ENCODE measurements at regions not wholly inside any gene's neighbourhood (a gene's known extent, or its start where the extent isn't known, plus 50 kb on each side); places are given as distances from the start of the nearest gene placed in this dataset.

DNA sequence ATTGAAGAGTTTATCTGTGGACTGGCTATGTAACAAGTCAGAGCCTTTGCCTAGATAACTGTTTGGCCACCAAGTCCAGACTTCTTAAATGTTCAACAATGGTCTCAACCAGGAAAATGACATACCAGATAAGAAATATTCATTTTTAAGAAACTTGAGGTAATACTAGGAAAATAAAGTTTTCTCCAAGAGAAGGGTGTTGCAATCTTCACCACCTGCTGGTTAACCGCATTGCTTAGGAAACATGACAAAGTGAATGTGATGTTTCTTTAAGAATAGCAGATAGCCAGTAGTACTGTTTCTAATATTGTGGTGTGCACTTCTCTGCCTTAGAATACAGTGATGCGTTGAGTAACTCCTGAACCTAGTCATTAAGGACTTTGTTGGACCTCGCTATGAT lies 321.5 kb upstream of the CADM2 start:
- ATAC-seq: no peak
- TF ChIP-seq ISL1 (CRISPR knock-in tag; IDR thresholded peaks at IDR 0.05) (no peak), ESRRG (CRISPR knock-in tag; IDR thresholded peaks at IDR 0.05) (no peak), ZNF70 (CRISPR knock-in tag; IDR thresholded peaks at IDR 0.05) (no peak), ZFP3 (CRISPR knock-in tag; IDR thresholded peaks at IDR 0.05) (no peak), GLIS3 (CRISPR knock-in tag; IDR thresholded peaks at IDR 0.05) (no peak), SNAI2 (CRISPR knock-in tag; IDR thresholded peaks at IDR 0.05) (no peak), RARB (CRISPR knock-in tag; IDR thresholded peaks at IDR 0.05) (no peak), POU6F1 (CRISPR knock-in tag; IDR thresholded peaks at IDR 0.05; ENCODE audit: borderline replicate concordance, low read depth) (no peak), ZNF8 (CRISPR knock-in tag; IDR thresholded peaks at IDR 0.05) (no peak), ZC3H10 (CRISPR knock-in tag; IDR thresholded peaks at IDR 0.05) (no peak), BACH2 (CRISPR knock-in tag; IDR thresholded peaks at IDR 0.05; ENCODE audit: borderline replicate concordance) (no peak), PATZ1 (CRISPR knock-in tag; IDR thresholded peaks at IDR 0.05; ENCODE audit: borderline replicate concordance) (no peak)
- TF ChIP-seq, protein P1, sequence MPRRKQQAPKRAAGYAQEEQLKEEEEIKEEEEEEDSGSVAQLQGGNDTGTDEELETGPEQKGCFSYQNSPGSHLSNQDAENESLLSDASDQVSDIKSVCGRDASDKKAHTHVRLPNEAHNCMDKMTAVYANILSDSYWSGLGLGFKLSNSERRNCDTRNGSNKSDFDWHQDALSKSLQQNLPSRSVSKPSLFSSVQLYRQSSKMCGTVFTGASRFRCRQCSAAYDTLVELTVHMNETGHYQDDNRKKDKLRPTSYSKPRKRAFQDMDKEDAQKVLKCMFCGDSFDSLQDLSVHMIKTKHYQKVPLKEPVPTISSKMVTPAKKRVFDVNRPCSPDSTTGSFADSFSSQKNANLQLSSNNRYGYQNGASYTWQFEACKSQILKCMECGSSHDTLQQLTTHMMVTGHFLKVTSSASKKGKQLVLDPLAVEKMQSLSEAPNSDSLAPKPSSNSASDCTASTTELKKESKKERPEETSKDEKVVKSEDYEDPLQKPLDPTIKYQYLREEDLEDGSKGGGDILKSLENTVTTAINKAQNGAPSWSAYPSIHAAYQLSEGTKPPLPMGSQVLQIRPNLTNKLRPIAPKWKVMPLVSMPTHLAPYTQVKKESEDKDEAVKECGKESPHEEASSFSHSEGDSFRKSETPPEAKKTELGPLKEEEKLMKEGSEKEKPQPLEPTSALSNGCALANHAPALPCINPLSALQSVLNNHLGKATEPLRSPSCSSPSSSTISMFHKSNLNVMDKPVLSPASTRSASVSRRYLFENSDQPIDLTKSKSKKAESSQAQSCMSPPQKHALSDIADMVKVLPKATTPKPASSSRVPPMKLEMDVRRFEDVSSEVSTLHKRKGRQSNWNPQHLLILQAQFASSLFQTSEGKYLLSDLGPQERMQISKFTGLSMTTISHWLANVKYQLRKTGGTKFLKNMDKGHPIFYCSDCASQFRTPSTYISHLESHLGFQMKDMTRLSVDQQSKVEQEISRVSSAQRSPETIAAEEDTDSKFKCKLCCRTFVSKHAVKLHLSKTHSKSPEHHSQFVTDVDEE (CRISPR knock-in tag; IDR thresholded peaks at IDR 0.05): no peak
- TF ChIP-seq, protein P2, sequence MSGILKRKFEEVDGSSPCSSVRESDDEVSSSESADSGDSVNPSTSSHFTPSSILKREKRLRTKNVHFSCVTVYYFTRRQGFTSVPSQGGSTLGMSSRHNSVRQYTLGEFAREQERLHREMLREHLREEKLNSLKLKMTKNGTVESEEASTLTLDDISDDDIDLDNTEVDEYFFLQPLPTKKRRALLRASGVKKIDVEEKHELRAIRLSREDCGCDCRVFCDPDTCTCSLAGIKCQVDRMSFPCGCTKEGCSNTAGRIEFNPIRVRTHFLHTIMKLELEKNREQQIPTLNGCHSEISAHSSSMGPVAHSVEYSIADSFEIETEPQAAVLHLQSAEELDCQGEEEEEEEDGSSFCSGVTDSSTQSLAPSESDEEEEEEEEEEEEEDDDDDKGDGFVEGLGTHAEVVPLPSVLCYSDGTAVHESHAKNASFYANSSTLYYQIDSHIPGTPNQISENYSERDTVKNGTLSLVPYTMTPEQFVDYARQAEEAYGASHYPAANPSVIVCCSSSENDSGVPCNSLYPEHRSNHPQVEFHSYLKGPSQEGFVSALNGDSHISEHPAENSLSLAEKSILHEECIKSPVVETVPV (CRISPR knock-in tag; IDR thresholded peaks at IDR 0.05): no peak

DNA sequence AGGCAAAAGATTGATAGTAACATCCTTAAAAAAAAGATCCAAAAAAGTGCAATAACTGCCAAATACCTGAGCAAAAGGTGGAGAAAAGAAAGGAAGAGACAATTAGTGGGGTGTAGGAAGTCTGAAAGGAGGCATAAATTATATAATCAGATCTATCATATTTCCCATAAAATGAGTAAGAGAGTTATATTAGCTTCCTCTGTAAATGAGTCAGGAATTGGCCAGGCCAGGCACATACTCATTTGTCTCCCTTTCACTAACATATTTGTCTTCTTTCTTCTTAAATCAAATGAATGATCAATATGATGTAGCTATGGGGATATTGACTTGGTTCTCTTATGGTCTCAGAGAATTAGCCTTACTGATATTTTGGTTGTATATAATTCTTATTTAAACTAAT lies 292.3 kb upstream of the CADM2 start:
- ATAC-seq: no peak
- TF ChIP-seq SNAI2 (CRISPR knock-in tag; IDR thresholded peaks at IDR 0.05) (no peak), GLIS3 (CRISPR knock-in tag; IDR thresholded peaks at IDR 0.05) (no peak), RARB (CRISPR knock-in tag; IDR thresholded peaks at IDR 0.05) (no peak), TOX (CRISPR knock-in tag; IDR thresholded peaks at IDR 0.05; ENCODE audit: borderline replicate concordance) (no peak), POU6F1 (CRISPR knock-in tag; IDR thresholded peaks at IDR 0.05; ENCODE audit: borderline replicate concordance, low read depth) (no peak), CSDC2 (CRISPR knock-in tag; IDR thresholded peaks at IDR 0.05) (no peak), PPARA (CRISPR knock-in tag; IDR thresholded peaks at IDR 0.05; ENCODE audit: borderline replicate concordance) (no peak), ARNTL (CRISPR knock-in tag; IDR thresholded peaks at IDR 0.05; ENCODE audit: borderline replicate concordance, low read depth) (no peak), PATZ1 (CRISPR knock-in tag; IDR thresholded peaks at IDR 0.05; ENCODE audit: borderline replicate concordance) (no peak), ZFP30 (CRISPR knock-in tag; IDR thresholded peaks at IDR 0.05) (no peak), TCF4 (CRISPR knock-in tag; IDR thresholded peaks at IDR 0.05; ENCODE audit: borderline replicate concordance) (no peak), BACH2 (CRISPR knock-in tag; IDR thresholded peaks at IDR 0.05; ENCODE audit: borderline replicate concordance) (no peak), ZNF565 (CRISPR knock-in tag; conservative IDR thresholded peaks at IDR 0.05; ENCODE audit: low read depth) (no peak), CREB5 (CRISPR knock-in tag; IDR thresholded peaks at IDR 0.05; ENCODE audit: low read depth) (no peak), ZFP3 (CRISPR knock-in tag; IDR thresholded peaks at IDR 0.05) (no peak)
- TF ChIP-seq, protein P1 (CRISPR knock-in tag; IDR thresholded peaks at IDR 0.05): no peak
- TF ChIP-seq, protein P2 (CRISPR knock-in tag; IDR thresholded peaks at IDR 0.05): no peak
